Natural killer cell (primary cell): ENCODE measurements at regions not wholly inside any gene's neighbourhood (a gene's known extent, or its start where the extent isn't known, plus 50 kb on each side); places are given as distances from the start of the nearest gene placed in this dataset.

Experiments used
- ATAC-seq, 3 donors: fragments of 150-1000 bp in 2 of 3; fragments of 200-7000 bp in 1 of 3; cut with Tn5 transposase; 1 replicate in 1 of 3; 2 replicates in 2 of 3; pipeline ENCODE4 v1.10.0; 2021; ENCODE audit warnings: mild to moderate bottlenecking in 2 of 3, moderate library complexity in 2 of 3
- DNase-seq, 2 donors: peaks; one replicate each; pipeline versions ENCODE4 v3.0.0 to v3.0.0-alpha.2; 2013 to 2021; ENCODE audit warnings: mixed read lengths in 1 of 2
- H3K27ac ChIP-seq: one replicate; pipeline ENCODE4 v1.5.1; 2013; ENCODE audit warnings: mild to moderate bottlenecking, low read length
- H3K27me3 ChIP-seq: one replicate; pipeline ENCODE4 v1.6.1; 2013; ENCODE audit warnings: low read length; ENCODE audit not compliant: control insufficient read depth, insufficient read depth
- H3K36me3 ChIP-seq: one replicate; pipeline ENCODE4 v1.6.1; 2013; ENCODE audit warnings: low read length; ENCODE audit not compliant: control insufficient read depth, insufficient read depth
- H3K4me1 ChIP-seq: one replicate; pipeline ENCODE4 v1.6.1; 2013; ENCODE audit warnings: low read length; ENCODE audit not compliant: control insufficient read depth, insufficient read depth
- H3K4me3 ChIP-seq: one replicate; pipeline ENCODE4 v1.5.1; 2013; ENCODE audit warnings: low read length
- H3K9me3 ChIP-seq: one replicate; pipeline ENCODE4 v1.6.1; 2013; ENCODE audit warnings: low read length; ENCODE audit not compliant: control insufficient read depth, insufficient read depth
- H3K27ac Mint-ChIP-seq, 2 donors: one replicate each; pipeline ENCODE4 v1.8.0; 2022; ENCODE audit warnings: mild to moderate bottlenecking in 2 of 2, mixed read lengths in 2 of 2, moderate library complexity in 1 of 2
- H3K27me3 Mint-ChIP-seq, 2 donors: one replicate each; pipeline ENCODE4 v1.8.0; 2022; ENCODE audit warnings: low read depth in 2 of 2, mixed read lengths in 2 of 2
- H3K36me3 Mint-ChIP-seq: one replicate; pipeline ENCODE4 v1.8.0; 2022; ENCODE audit warnings: mixed read lengths
- H3K4me1 Mint-ChIP-seq, 2 donors: one replicate each; pipeline ENCODE4 v1.8.0; 2022; ENCODE audit warnings: mixed read lengths in 2 of 2
- H3K4me3 Mint-ChIP-seq: one replicate; pipeline ENCODE4 v1.8.0; 2022; ENCODE audit warnings: mild to moderate bottlenecking, moderate library complexity, mixed read lengths
- H3K9me3 Mint-ChIP-seq, 2 donors: one replicate each; pipeline ENCODE4 v1.8.0; 2022; ENCODE audit warnings: mixed read lengths in 2 of 2
- CTCF ChIP-seq: fragments of 200-600 bp; IDR thresholded peaks from one replicate; pipeline ENCODE4 v1.8.0; 2022; ENCODE audit warnings: antibody characterized with exemption
- WGBS: methylation state at CpG from one replicate; pipeline ENCODE4 v1.1.7; 2013; ENCODE audit warnings: missing lambda C conversion rate; ENCODE audit not compliant: insufficient coverage; 5-methylcytosine and 5-hydroxymethylcytosine counted together
- intact Hi-C: fragments of 100-400 bp; cut with micrococcal nuclease; formaldehyde crosslinking; loops from one replicate; pipeline ENCODE4 v1.14.2; 2022

GRCh38 chr1:217078078-217078690, 355.0 kb upstream of the ESRRG start:
- Mint-ChIP-seq H3K36me3 (no peaks in the 10 kb centered on the region), H3K4me3 (no peak overlapping the region), H3K4me1 (no peaks in the 10 kb centered on the region), H3K27me3 (no peaks in the 10 kb centered on the region), H3K9me3 (peaks cover 7 to 8% of the 10 kb centered on the region in 2 donors), H3K27ac (no peak overlapping the region)
- ATAC-seq = no peak
- no peak overlapping the region for H3K27ac ChIP-seq
- no peak overlapping the region for H3K4me3 ChIP-seq
- no peaks in the 10 kb centered on the region for H3K9me3 ChIP-seq
- no peaks in the 10 kb centered on the region for H3K27me3 ChIP-seq
- DNase-seq = no peak
- WGBS = 50% methylated on average over 3 of the region's 5 CpGs
- intact Hi-C loops = no loop called here
- H3K4me1 ChIP-seq = no peaks in the 10 kb centered on the region
- H3K36me3 ChIP-seq = no peaks in the 10 kb centered on the region
- TF ChIP-seq CTCF = no peak

GRCh38 chr1:217077426-217077825, 354.2 kb upstream of the ESRRG start:
- no peaks in the 10 kb centered on the region for H3K36me3 ChIP-seq
- Mint-ChIP-seq H3K36me3 (no peaks in the 10 kb centered on the region), H3K4me1 (no peaks in the 10 kb centered on the region), H3K27ac (no peak overlapping the region), H3K27me3 (no peaks in the 10 kb centered on the region), H3K4me3 (no peak overlapping the region), H3K9me3 (peaks cover 2 to 5% of the 10 kb centered on the region in 2 donors)
- ATAC-seq (no peak), DNase-seq (no peak)
- H3K27me3 ChIP-seq = no peaks in the 10 kb centered on the region
- H3K4me1 ChIP-seq = no peaks in the 10 kb centered on the region
- H3K27ac ChIP-seq = no peak overlapping the region
- H3K9me3 ChIP-seq = no peaks in the 10 kb centered on the region
- intact Hi-C loops = no loop called here
- no peak for TF ChIP-seq CTCF
- 83% methylated on average over 2 of the region's 3 CpGs for WGBS
- H3K4me3 ChIP-seq = no peak overlapping the region

- ATAC-seq = no peak
- 30% methylated on average over 2 of the region's 2 CpGs for WGBS
- intact Hi-C loops = no loop called here
- H3K27ac ChIP-seq = no peak overlapping the region
- no peaks in the 10 kb centered on the region for H3K27me3 Mint-ChIP-seq
- no peaks in the 10 kb centered on the region for H3K4me1 ChIP-seq
- H3K27ac Mint-ChIP-seq = no peak overlapping the region
- H3K9me3 Mint-ChIP-seq = peaks cover 2 to 5% of the 10 kb centered on the region in 2 donors
- H3K27me3 ChIP-seq = no peaks in the 10 kb centered on the region
- no peaks in the 10 kb centered on the region for H3K36me3 Mint-ChIP-seq
- H3K36me3 ChIP-seq = no peaks in the 10 kb centered on the region
- DNase-seq = no peak
- no peak overlapping the region for H3K4me3 ChIP-seq
- H3K4me3 Mint-ChIP-seq = no peak overlapping the region
- no peaks in the 10 kb centered on the region for H3K4me1 Mint-ChIP-seq
- H3K9me3 ChIP-seq = no peaks in the 10 kb centered on the region
- TF ChIP-seq CTCF = no peak
These were observed 353.7 kb upstream of the ESRRG start for GRCh38 chr1:217076902-217077301.

- no peak for ATAC-seq
- WGBS = 83% methylated on average over 1 of the region's 1 CpG
- H3K4me3 Mint-ChIP-seq = no peak overlapping the region
- H3K27me3 Mint-ChIP-seq = no peaks in the 10 kb centered on the region
- intact Hi-C loops = no loop called here
- H3K9me3 ChIP-seq = no peaks in the 10 kb centered on the region
- no peak for TF ChIP-seq CTCF
- no peak overlapping the region for H3K27ac Mint-ChIP-seq
- H3K36me3 Mint-ChIP-seq = no peaks in the 10 kb centered on the region
- DNase-seq = no peak
- H3K9me3 Mint-ChIP-seq = peaks cover 6 to 8% of the 10 kb centered on the region in 2 donors
- no peak overlapping the region for H3K4me3 ChIP-seq
- H3K27me3 ChIP-seq = no peaks in the 10 kb centered on the region
- H3K4me1 ChIP-seq = no peaks in the 10 kb centered on the region
- no peaks in the 10 kb centered on the region for H3K4me1 Mint-ChIP-seq
- no peaks in the 10 kb centered on the region for H3K36me3 ChIP-seq
- H3K27ac ChIP-seq = no peak overlapping the region
These were observed 349.7 kb upstream of the ESRRG start for GRCh38 chr1:217072926-217073325.
